GM12892 (cell line): ENCODE measurements at regions not wholly inside any gene's neighbourhood (a gene's known extent, or its start where the extent isn't known, plus 50 kb on each side); places are given as distances from the start of the nearest gene placed in this dataset.

Experiments
- DNase-seq: peaks from one replicate; pipeline ENCODE4 v3.0.0; 2011; ENCODE audit not compliant: insufficient read length
- FAIRE-seq: peaks from 2 replicates; lab custom pipeline; 2011; peaks lifted over from hg19 to GRCh38; lab: Jason Lieb, UNC
- POLR2AphosphoS5 ChIP-seq: IDR thresholded peaks from 2 replicates; pipeline ENCODE4 v1.6.1; 2011; ENCODE audit warnings: low read depth, low read length, control low read depth

DNA sequence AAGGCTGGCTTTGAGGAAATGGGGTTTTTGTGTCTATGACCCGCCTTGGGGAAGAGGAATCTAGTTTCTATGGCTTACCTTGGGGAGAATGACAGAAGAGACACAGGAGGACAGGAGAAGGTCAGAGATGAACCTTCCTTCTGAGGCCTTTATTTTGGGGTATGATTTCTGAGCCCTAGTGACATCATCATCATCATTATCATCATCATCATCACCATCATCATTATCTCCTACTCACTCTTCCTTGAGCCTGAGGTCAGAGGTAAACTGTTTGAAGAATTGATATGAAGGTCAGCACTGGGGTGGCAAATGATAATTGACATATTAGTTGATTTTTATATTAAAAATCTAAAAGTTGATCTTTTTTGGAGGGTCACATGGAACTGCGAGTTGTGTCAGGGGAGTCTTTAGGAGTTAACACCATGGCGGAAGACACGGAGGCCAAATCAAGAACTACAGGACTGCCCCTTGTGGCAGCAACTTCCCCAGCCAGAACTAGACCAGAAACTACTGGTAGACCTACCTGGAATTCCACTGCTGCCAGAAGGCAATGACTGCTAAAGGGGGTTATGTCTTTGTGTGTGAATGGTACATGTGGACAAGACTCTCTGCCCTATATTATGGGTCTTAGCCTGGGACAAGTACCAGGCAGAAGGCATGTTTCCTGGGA lies 49.8 kb upstream of the WLS start:
- DNase-seq (no peak), FAIRE-seq (no peak)
- no peak for TF ChIP-seq POLR2AphosphoS5
